ENCODE measurements at regions not wholly inside any gene's neighbourhood (a gene's known extent, or its start where the extent isn't known, plus 50 kb on each side); places are given as distances from the start of the nearest gene placed in this dataset.

- H3K23ac ChIP-seq (ENCODE audit: low read depth, low read length, poor library complexity), result no peak overlapping the region
- H3K27ac ChIP-seq (replicated peaks; ENCODE audit: low read length), result no peak overlapping the region
- no peaks in the 10 kb centered on the region for H3K9me3 ChIP-seq (replicated peaks in 1 of 2; ENCODE audit: control insufficient read depth in 2 of 2, insufficient read depth in 1 of 2, low read depth in 1 of 2, low read length in 2 of 2)
- no peak overlapping the region for H2AFZ ChIP-seq (ENCODE audit: low read length)
- peak overlapping the region in 1 of 2 donors; percentile 55 for H3K4me3 ChIP-seq (ENCODE audit: low read length in 2 of 2)
- no peak overlapping the region for H2AK5ac ChIP-seq (ENCODE audit: low read depth, low read length)
- H4K91ac ChIP-seq (ENCODE audit: low read depth, low read length, poor library complexity), result no peak overlapping the region
- no peak overlapping the region for H3K4ac ChIP-seq (ENCODE audit: low read length)
- WGBS, 2 donors (ENCODE audit: extremely low coverage in 2 of 2, insufficient read length in 2 of 2, insufficient replicate concordance in 1 of 2), result no CpG with 5 or more reads among the region's 25 CpGs
- H3K4me1 ChIP-seq (ENCODE audit: control insufficient read depth in 2 of 2, insufficient read depth in 1 of 2, low read depth in 1 of 2, low read length in 2 of 2), result peaks cover 0 to 4% of the 10 kb centered on the region in 2 donors
- H2BK12ac ChIP-seq (ENCODE audit: low read length), result no peak overlapping the region
- H2BK15ac ChIP-seq (ENCODE audit: low read length), result no peak overlapping the region
- peaks cover 7 to 75% (median 35%) of the 10 kb centered on the region in 3 experiments for H3K27me3 ChIP-seq (ENCODE audit: control insufficient read depth in 3 of 3, insufficient read depth in 3 of 3, low read depth in 1 of 3, low read length in 3 of 3)
- peak overlapping the region; percentile 63 for H3K4me2 ChIP-seq (ENCODE audit: insufficient read depth, low read length, poor library complexity, severe bottlenecking)
- no peak overlapping the region for H3K14ac ChIP-seq (ENCODE audit: low read length)
- H3K36me3 ChIP-seq (replicated peaks in 1 of 2; ENCODE audit: control insufficient read depth in 2 of 2, insufficient read depth in 2 of 2, low read length in 2 of 2), result no peaks in the 10 kb centered on the region
- no peak overlapping the region for H2BK120ac ChIP-seq (ENCODE audit: low read depth, low read length)
- no peak overlapping the region for H2BK5ac ChIP-seq (ENCODE audit: low read length)
- H3K9ac ChIP-seq (ENCODE audit: low read depth, low read length, poor library complexity), result no peak overlapping the region
- no peak overlapping the region for H4K8ac ChIP-seq (ENCODE audit: low read depth, low read length)
- H3K18ac ChIP-seq (ENCODE audit: low read length), result no peak overlapping the region
- no peaks in the 10 kb centered on the region for H3K79me1 ChIP-seq (ENCODE audit: low read depth, low read length)
- DNase-seq (ENCODE audit: low spot score), result no peak
Measured at GRCh38 chr3:10708216-10708893, 107.7 kb upstream of the SLC6A11 start.

- no peak for DNase-seq (ENCODE audit: low spot score)
- Histone ChIP-seq H2AFZ (ENCODE audit: low read length) (no peak overlapping the region), H3K36me3 (replicated peaks in 1 of 2; ENCODE audit: control insufficient read depth in 2 of 2, insufficient read depth in 2 of 2, low read length in 2 of 2) (no peaks in the 10 kb centered on the region), H3K27me3 (ENCODE audit: control insufficient read depth in 3 of 3, insufficient read depth in 3 of 3, low read depth in 1 of 3, low read length in 3 of 3) (peaks cover 7 to 73% (median 35%) of the 10 kb centered on the region in 3 experiments), H2BK120ac (ENCODE audit: low read depth, low read length) (no peak overlapping the region), H3K14ac (ENCODE audit: low read length) (no peak overlapping the region), H3K9ac (ENCODE audit: low read depth, low read length, poor library complexity) (no peak overlapping the region), H3K4me2 (ENCODE audit: insufficient read depth, low read length, poor library complexity, severe bottlenecking) (no peak overlapping the region), H3K4me1 (ENCODE audit: control insufficient read depth in 2 of 2, insufficient read depth in 1 of 2, low read depth in 1 of 2, low read length in 2 of 2) (peaks cover 0 to 4% of the 10 kb centered on the region in 2 donors), H2BK5ac (ENCODE audit: low read length) (no peak overlapping the region), H3K4ac (ENCODE audit: low read length) (no peak overlapping the region), H2BK12ac (ENCODE audit: low read length) (no peak overlapping the region), H3K9me3 (replicated peaks in 1 of 2; ENCODE audit: control insufficient read depth in 2 of 2, insufficient read depth in 1 of 2, low read depth in 1 of 2, low read length in 2 of 2) (no peaks in the 10 kb centered on the region), H3K18ac (ENCODE audit: low read length) (no peak overlapping the region), H3K23ac (ENCODE audit: low read depth, low read length, poor library complexity) (peak overlapping the region; percentile 6), H2AK5ac (ENCODE audit: low read depth, low read length) (no peak overlapping the region), H4K91ac (ENCODE audit: low read depth, low read length, poor library complexity) (no peak overlapping the region), H2BK15ac (ENCODE audit: low read length) (no peak overlapping the region), H3K4me3 (ENCODE audit: low read length in 2 of 2) (no peak overlapping the region), H3K27ac (replicated peaks; ENCODE audit: low read length) (no peak overlapping the region), H4K8ac (ENCODE audit: low read depth, low read length) (no peak overlapping the region), H3K79me1 (ENCODE audit: low read depth, low read length) (no peaks in the 10 kb centered on the region)
- no CpG with 5 or more reads among the region's 9 CpGs for WGBS, 2 donors (ENCODE audit: extremely low coverage in 2 of 2, insufficient read length in 2 of 2, insufficient replicate concordance in 1 of 2)
Measured at GRCh38 chr3:10709110-10709781, 106.8 kb upstream of the SLC6A11 start.

GRCh38 chr3:10712121-10712520, 103.9 kb upstream of the SLC6A11 start:
- H3K27me3 ChIP-seq (ENCODE audit: control insufficient read depth in 3 of 3, insufficient read depth in 3 of 3, low read depth in 1 of 3, low read length in 3 of 3), result peaks cover 3 to 44% (median 20%) of the 10 kb centered on the region in 3 experiments
- H3K14ac ChIP-seq (ENCODE audit: low read length), result no peak overlapping the region
- no peak for DNase-seq (ENCODE audit: low spot score)
- H3K18ac ChIP-seq (ENCODE audit: low read length), result no peak overlapping the region
- no peak overlapping the region for H2BK15ac ChIP-seq (ENCODE audit: low read length)
- no peak overlapping the region for H4K8ac ChIP-seq (ENCODE audit: low read depth, low read length)
- H3K27ac ChIP-seq (replicated peaks; ENCODE audit: low read length), result no peak overlapping the region
- no peak overlapping the region for H3K9ac ChIP-seq (ENCODE audit: low read depth, low read length, poor library complexity)
- H3K23ac ChIP-seq (ENCODE audit: low read depth, low read length, poor library complexity), result no peak overlapping the region
- H2BK12ac ChIP-seq (ENCODE audit: low read length), result no peak overlapping the region
- no peak overlapping the region for H3K4me2 ChIP-seq (ENCODE audit: insufficient read depth, low read length, poor library complexity, severe bottlenecking)
- H3K4ac ChIP-seq (ENCODE audit: low read length), result no peak overlapping the region
- peaks cover 0 to 1% of the 10 kb centered on the region in 2 donors for H3K4me1 ChIP-seq (ENCODE audit: control insufficient read depth in 2 of 2, insufficient read depth in 1 of 2, low read depth in 1 of 2, low read length in 2 of 2)
- H4K91ac ChIP-seq (ENCODE audit: low read depth, low read length, poor library complexity), result no peak overlapping the region
- no peaks in the 10 kb centered on the region for H3K79me1 ChIP-seq (ENCODE audit: low read depth, low read length)
- H3K36me3 ChIP-seq (replicated peaks in 1 of 2; ENCODE audit: control insufficient read depth in 2 of 2, insufficient read depth in 2 of 2, low read length in 2 of 2), result no peaks in the 10 kb centered on the region
- H2AK5ac ChIP-seq (ENCODE audit: low read depth, low read length), result no peak overlapping the region
- no CpG with 5 or more reads among the region's 6 CpGs for WGBS, 2 donors (ENCODE audit: extremely low coverage in 2 of 2, insufficient read length in 2 of 2, insufficient replicate concordance in 1 of 2)
- H2AFZ ChIP-seq (ENCODE audit: low read length), result no peak overlapping the region
- no peak overlapping the region for H3K4me3 ChIP-seq (ENCODE audit: low read length in 2 of 2)
- peaks cover 0 to 5% of the 10 kb centered on the region in 2 donors for H3K9me3 ChIP-seq (replicated peaks in 1 of 2; ENCODE audit: control insufficient read depth in 2 of 2, insufficient read depth in 1 of 2, low read depth in 1 of 2, low read length in 2 of 2)
- H2BK120ac ChIP-seq (ENCODE audit: low read depth, low read length), result no peak overlapping the region
- no peak overlapping the region for H2BK5ac ChIP-seq (ENCODE audit: low read length)

GRCh38 chr3:10713656-10714055, 102.4 kb upstream of the SLC6A11 start:
- Histone ChIP-seq H3K9ac (ENCODE audit: low read depth, low read length, poor library complexity) (no peak overlapping the region), H3K4me3 (ENCODE audit: low read length in 2 of 2) (no peak overlapping the region), H2BK15ac (ENCODE audit: low read length) (no peak overlapping the region), H2BK120ac (ENCODE audit: low read depth, low read length) (no peak overlapping the region), H2BK12ac (ENCODE audit: low read length) (no peak overlapping the region), H3K23ac (ENCODE audit: low read depth, low read length, poor library complexity) (no peak overlapping the region), H2BK5ac (ENCODE audit: low read length) (no peak overlapping the region), H2AK5ac (ENCODE audit: low read depth, low read length) (no peak overlapping the region), H3K36me3 (replicated peaks in 1 of 2; ENCODE audit: control insufficient read depth in 2 of 2, insufficient read depth in 2 of 2, low read length in 2 of 2) (no peaks in the 10 kb centered on the region), H3K79me1 (ENCODE audit: low read depth, low read length) (no peaks in the 10 kb centered on the region), H4K8ac (ENCODE audit: low read depth, low read length) (no peak overlapping the region), H3K4me1 (ENCODE audit: control insufficient read depth in 2 of 2, insufficient read depth in 1 of 2, low read depth in 1 of 2, low read length in 2 of 2) (no peaks in the 10 kb centered on the region), H2AFZ (ENCODE audit: low read length) (no peak overlapping the region), H3K27ac (replicated peaks; ENCODE audit: low read length) (no peak overlapping the region), H3K14ac (ENCODE audit: low read length) (no peak overlapping the region), H3K4me2 (ENCODE audit: insufficient read depth, low read length, poor library complexity, severe bottlenecking) (no peak overlapping the region), H3K18ac (ENCODE audit: low read length) (no peak overlapping the region), H3K27me3 (ENCODE audit: control insufficient read depth in 3 of 3, insufficient read depth in 3 of 3, low read depth in 1 of 3, low read length in 3 of 3) (peaks cover 0 to 32% (median 8%) of the 10 kb centered on the region in 3 experiments), H3K9me3 (replicated peaks in 1 of 2; ENCODE audit: control insufficient read depth in 2 of 2, insufficient read depth in 1 of 2, low read depth in 1 of 2, low read length in 2 of 2) (peaks cover 0 to 5% of the 10 kb centered on the region in 2 donors), H4K91ac (ENCODE audit: low read depth, low read length, poor library complexity) (no peak overlapping the region), H3K4ac (ENCODE audit: low read length) (no peak overlapping the region)
- DNase-seq (ENCODE audit: low spot score), result no peak
- WGBS, 2 donors (ENCODE audit: extremely low coverage in 2 of 2, insufficient read length in 2 of 2, insufficient replicate concordance in 1 of 2), result no CpG with 5 or more reads among the region's 6 CpGs
